ENCODE measurements at regions not wholly inside any gene's neighbourhood (a gene's known extent, or its start where the extent isn't known, plus 50 kb on each side); places are given as distances from the start of the nearest gene placed in this dataset.

- Mint-ChIP-seq H3K36me3 (ENCODE audit: low read depth) (no peaks in the 10 kb centered on the region), H3K27me3 (peaks cover 8% of the 10 kb centered on the region), H3K27ac (no peak overlapping the region), H3K4me1 (no peaks in the 10 kb centered on the region), H3K4me3 (no peak overlapping the region), H3K9me3 (no peaks in the 10 kb centered on the region)
- no peak for DNase-seq
- intact Hi-C loops (cut with micrococcal nuclease), result no loop called here
Measured at GRCh38 chr3:190213727-190214126, 93.0 kb upstream of the P3H2 start.

- intact Hi-C loops (cut with micrococcal nuclease), result no loop called here
- H3K4me1 Mint-ChIP-seq, result peaks cover 6% of the 10 kb centered on the region
Measured at GRCh38 chr3:190210608-190211007, 89.9 kb upstream of the P3H2 start.

GRCh38 chr3:190209533-190209932, 88.8 kb upstream of the P3H2 start:
- Mint-ChIP-seq H3K36me3 (ENCODE audit: low read depth) (no peaks in the 10 kb centered on the region), H3K4me3 (no peak overlapping the region), H3K27me3 (peaks cover 12% of the 10 kb centered on the region), H3K27ac (no peak overlapping the region), H3K9me3 (no peaks in the 10 kb centered on the region), H3K4me1 (peaks cover 6% of the 10 kb centered on the region)
- intact Hi-C loops (cut with micrococcal nuclease), result no loop called here
- DNase-seq, result no peak

More at GRCh38 chr3:190210608-190211007, 89.9 kb upstream of the P3H2 start:
- no peaks in the 10 kb centered on the region for H3K36me3 Mint-ChIP-seq (ENCODE audit: low read depth)
- H3K27me3 Mint-ChIP-seq, result peaks cover 11% of the 10 kb centered on the region
- H3K4me3 Mint-ChIP-seq, result no peak overlapping the region
- DNase-seq, result no peak
- H3K9me3 Mint-ChIP-seq, result no peaks in the 10 kb centered on the region
- no peak overlapping the region for H3K27ac Mint-ChIP-seq

GRCh38 chr3:190208196-190208595, 87.5 kb upstream of the P3H2 start:
- Mint-ChIP-seq H3K4me3 (no peak overlapping the region), H3K36me3 (ENCODE audit: low read depth) (no peaks in the 10 kb centered on the region), H3K9me3 (no peaks in the 10 kb centered on the region), H3K27me3 (peaks cover 13% of the 10 kb centered on the region), H3K4me1 (peaks cover 6% of the 10 kb centered on the region), H3K27ac (no peak overlapping the region)
- DNase-seq, result no peak
- intact Hi-C loops (cut with micrococcal nuclease), result no loop called here

- Mint-ChIP-seq H3K4me3 (no peak overlapping the region), H3K27ac (no peak overlapping the region), H3K27me3 (peaks cover 14% of the 10 kb centered on the region), H3K36me3 (ENCODE audit: low read depth) (no peaks in the 10 kb centered on the region), H3K4me1 (peaks cover 8% of the 10 kb centered on the region), H3K9me3 (no peaks in the 10 kb centered on the region)
- intact Hi-C loops (cut with micrococcal nuclease), result no loop called here
- DNase-seq, result no peak
Measured at GRCh38 chr3:190205739-190206138, 85.0 kb upstream of the P3H2 start.

GRCh38 chr3:190204200-190204599, 83.5 kb upstream of the P3H2 start:
- no peaks in the 10 kb centered on the region for H3K9me3 Mint-ChIP-seq
- no peak overlapping the region for H3K4me3 Mint-ChIP-seq
- H3K27ac Mint-ChIP-seq, result no peak overlapping the region
- H3K4me1 Mint-ChIP-seq, result peaks cover 8% of the 10 kb centered on the region
- no peak for DNase-seq
- peaks cover 12% of the 10 kb centered on the region for H3K27me3 Mint-ChIP-seq
- intact Hi-C loops (cut with micrococcal nuclease), result no loop called here
- H3K36me3 Mint-ChIP-seq (ENCODE audit: low read depth), result no peaks in the 10 kb centered on the region

- Mint-ChIP-seq H3K9me3 (no peaks in the 10 kb centered on the region), H3K4me1 (peaks cover 2% of the 10 kb centered on the region), H3K36me3 (ENCODE audit: low read depth) (no peaks in the 10 kb centered on the region), H3K27ac (no peak overlapping the region), H3K27me3 (peaks cover 8% of the 10 kb centered on the region), H3K4me3 (no peak overlapping the region)
- DNase-seq, result no peak
- intact Hi-C loops (cut with micrococcal nuclease), result no loop called here
Measured at GRCh38 chr3:190197346-190197763, 76.7 kb upstream of the P3H2 start.

GRCh38 chr3:190194506-190194905, 73.8 kb upstream of the P3H2 start:
- no peaks in the 10 kb centered on the region for H3K9me3 Mint-ChIP-seq
- H3K27ac Mint-ChIP-seq, result no peak overlapping the region
- no peak overlapping the region for H3K4me3 Mint-ChIP-seq
- DNase-seq, result no peak
- H3K27me3 Mint-ChIP-seq, result peaks cover 7% of the 10 kb centered on the region
- H3K36me3 Mint-ChIP-seq (ENCODE audit: low read depth), result no peaks in the 10 kb centered on the region
- intact Hi-C loops (cut with micrococcal nuclease), result no loop called here
- H3K4me1 Mint-ChIP-seq, result no peaks in the 10 kb centered on the region

GRCh38 chr3:190193210-190193609, 72.5 kb upstream of the P3H2 start:
- no peaks in the 10 kb centered on the region for H3K9me3 Mint-ChIP-seq

GRCh38 chr3:190192739-190193138, 72.0 kb upstream of the P3H2 start:
- DNase-seq, result no peak
- intact Hi-C loops (cut with micrococcal nuclease), result no loop called here
- Mint-ChIP-seq H3K4me1 (no peaks in the 10 kb centered on the region), H3K9me3 (no peaks in the 10 kb centered on the region), H3K27ac (no peak overlapping the region), H3K36me3 (ENCODE audit: low read depth) (no peaks in the 10 kb centered on the region), H3K4me3 (no peak overlapping the region), H3K27me3 (peaks cover 7% of the 10 kb centered on the region)

More at GRCh38 chr3:190193210-190193609, 72.5 kb upstream of the P3H2 start:
- intact Hi-C loops (cut with micrococcal nuclease), result no loop called here
- no peak for DNase-seq
- Mint-ChIP-seq H3K36me3 (ENCODE audit: low read depth) (no peaks in the 10 kb centered on the region), H3K4me3 (no peak overlapping the region), H3K4me1 (no peaks in the 10 kb centered on the region), H3K27ac (no peak overlapping the region), H3K27me3 (peaks cover 7% of the 10 kb centered on the region)

- no peak overlapping the region for H3K4me3 Mint-ChIP-seq
- H3K9me3 Mint-ChIP-seq, result no peaks in the 10 kb centered on the region
- intact Hi-C loops (cut with micrococcal nuclease), result no loop called here
- DNase-seq, result no peak
- H3K27ac Mint-ChIP-seq, result no peak overlapping the region
- peaks cover 2% of the 10 kb centered on the region for H3K27me3 Mint-ChIP-seq
- H3K4me1 Mint-ChIP-seq, result no peaks in the 10 kb centered on the region
- no peaks in the 10 kb centered on the region for H3K36me3 Mint-ChIP-seq (ENCODE audit: low read depth)
Measured at GRCh38 chr3:190192087-190192486, 71.4 kb upstream of the P3H2 start.

GRCh38 chr3:190188197-190188596, 67.5 kb upstream of the P3H2 start:
- peaks cover 2% of the 10 kb centered on the region for H3K27me3 Mint-ChIP-seq
- no peaks in the 10 kb centered on the region for H3K9me3 Mint-ChIP-seq
- DNase-seq, result no peak
- no peaks in the 10 kb centered on the region for H3K4me1 Mint-ChIP-seq
- intact Hi-C loops (cut with micrococcal nuclease), result loop anchor here (10.0 kb wide), 1 partner anchor 923 kb away; no protein-coding TSS in a partner anchor
- no peak overlapping the region for H3K4me3 Mint-ChIP-seq
- H3K36me3 Mint-ChIP-seq (ENCODE audit: low read depth), result no peaks in the 10 kb centered on the region
- no peak overlapping the region for H3K27ac Mint-ChIP-seq

GRCh38 chr3:190183121-190183520, 62.4 kb upstream of the P3H2 start:
- Mint-ChIP-seq H3K27me3 (no peaks in the 10 kb centered on the region), H3K4me1 (no peaks in the 10 kb centered on the region), H3K27ac (no peak overlapping the region), H3K4me3 (no peak overlapping the region), H3K9me3 (no peaks in the 10 kb centered on the region), H3K36me3 (ENCODE audit: low read depth) (no peaks in the 10 kb centered on the region)
- intact Hi-C loops (cut with micrococcal nuclease), result loop anchor here (10.0 kb wide), 1 partner anchor 918 kb away; no protein-coding TSS in a partner anchor
- no peak for DNase-seq

GRCh38 chr3:190182418-190183043, 61.8 kb upstream of the P3H2 start:
- intact Hi-C loops (cut with micrococcal nuclease), result loop anchor here (10.0 kb wide), 1 partner anchor 918 kb away; no protein-coding TSS in a partner anchor
- Mint-ChIP-seq H3K27ac (no peak overlapping the region), H3K4me3 (no peak overlapping the region), H3K4me1 (no peaks in the 10 kb centered on the region), H3K9me3 (no peaks in the 10 kb centered on the region), H3K36me3 (ENCODE audit: low read depth) (no peaks in the 10 kb centered on the region), H3K27me3 (no peaks in the 10 kb centered on the region)
- no peak for DNase-seq

GRCh38 chr3:190180268-190180667, 59.6 kb upstream of the P3H2 start:
- no peaks in the 10 kb centered on the region for H3K36me3 Mint-ChIP-seq (ENCODE audit: low read depth)
- H3K4me3 Mint-ChIP-seq, result no peak overlapping the region
- no peak overlapping the region for H3K27ac Mint-ChIP-seq
- no peak for DNase-seq
- H3K27me3 Mint-ChIP-seq, result peaks cover 3% of the 10 kb centered on the region
- intact Hi-C loops (cut with micrococcal nuclease), result loop anchor here (10.0 kb wide), 1 partner anchor 915 kb away; no protein-coding TSS in a partner anchor
- H3K4me1 Mint-ChIP-seq, result no peaks in the 10 kb centered on the region
- no peaks in the 10 kb centered on the region for H3K9me3 Mint-ChIP-seq

All from activated CD4-positive, alpha-beta T cell treated with anti-CD3 and anti-CD28 coated beads, Interleukin-2, amount 10 ng/mL, durations not matched to agents 24 days and 14 days (primary cell).